ENCODE measurements at regions not wholly inside any gene's neighbourhood (a gene's known extent, or its start where the extent isn't known, plus 50 kb on each side); places are given as distances from the start of the nearest gene placed in this dataset.
"Not testable (repeated sequence)": the region's sequence is repeated elsewhere in the genome, so short reads cannot be mapped to it uniquely, and the experiment has no call there.

GRCh38 chr10:33952692-33953360, 618.4 kb upstream of the NRP1 start:
- DNase-seq = no peak

GRCh38 chr10:33950206-33950605, 615.7 kb upstream of the NRP1 start:
- no peak for DNase-seq

GRCh38 chr10:33947544-33947943, 613.1 kb upstream of the NRP1 start:
- DNase-seq = no peak

GRCh38 chr10:33945051-33945450, 610.6 kb upstream of the NRP1 start:
- DNase-seq = no peak

- no peak for DNase-seq
Measured at GRCh38 chr10:33942508-33942907, 608.0 kb upstream of the NRP1 start.

GRCh38 chr10:33939892-33940291, 605.4 kb upstream of the NRP1 start:
- no peak for DNase-seq

DNA sequence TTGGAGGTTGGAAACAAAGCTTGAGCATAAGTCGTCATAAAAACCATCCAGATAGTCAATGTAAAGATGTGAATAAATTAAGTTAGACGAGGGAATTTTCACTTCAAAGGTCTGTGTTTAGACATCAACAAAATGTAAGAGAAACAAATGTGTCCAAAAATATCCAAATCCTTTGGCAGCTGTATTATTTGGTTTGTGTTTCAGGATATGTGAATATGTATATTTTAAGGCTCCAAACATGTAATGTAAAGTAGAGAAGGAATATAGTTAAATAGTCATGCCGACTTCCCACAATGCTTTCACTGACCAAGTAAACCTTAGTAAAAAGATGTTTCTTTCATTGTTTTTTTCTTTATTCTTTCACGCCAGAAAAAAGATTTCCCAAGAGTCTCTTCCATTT, 604.9 kb upstream of the NRP1 start:
- no peak for DNase-seq

GRCh38 chr10:33938001-33938400, 603.5 kb upstream of the NRP1 start:
- DNase-seq = no peak

GRCh38 chr10:33937036-33937730, 602.7 kb upstream of the NRP1 start:
- DNase-seq = no peak

- DNase-seq = no peak
Measured at GRCh38 chr10:33935350-33935749, 600.9 kb upstream of the NRP1 start.

- no peak for DNase-seq
Measured at GRCh38 chr10:33930079-33930478, 595.6 kb upstream of the NRP1 start.

GRCh38 chr10:33927347-33927746, 592.9 kb upstream of the NRP1 start:
- no peak for DNase-seq

DNA sequence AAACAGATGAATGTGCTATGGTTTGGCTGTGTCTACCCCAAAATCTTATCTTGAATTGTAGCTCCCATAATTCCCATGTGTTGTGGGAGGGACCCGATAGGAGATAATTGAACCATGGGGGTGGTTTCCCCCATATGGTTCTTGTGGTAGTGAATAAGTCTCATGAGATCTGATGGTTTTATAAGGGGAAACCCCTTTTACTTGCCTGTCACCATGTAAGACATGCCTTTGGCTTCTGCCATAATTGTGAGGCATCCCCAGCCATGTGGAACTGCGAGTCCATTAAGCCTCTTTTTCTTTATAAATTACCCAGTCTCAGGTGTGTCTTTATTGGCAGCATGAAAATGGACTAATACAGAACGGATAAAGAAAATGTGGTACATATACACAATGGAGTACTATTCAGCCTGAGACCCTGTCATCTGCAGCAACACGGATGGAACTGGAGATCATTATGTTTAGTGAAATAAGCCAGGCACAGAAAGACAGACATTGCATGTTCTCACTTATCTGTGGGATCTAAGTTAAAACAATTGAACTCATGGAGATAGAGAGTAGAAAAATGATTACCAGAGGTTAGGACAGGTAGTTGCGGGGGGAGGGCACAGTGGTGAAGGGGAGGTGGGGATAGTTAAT, 587.6 kb upstream of the NRP1 start:
- DNase-seq = no peak

- DNase-seq = no peak
Measured at GRCh38 chr10:33920351-33920750, 585.9 kb upstream of the NRP1 start.

DNA sequence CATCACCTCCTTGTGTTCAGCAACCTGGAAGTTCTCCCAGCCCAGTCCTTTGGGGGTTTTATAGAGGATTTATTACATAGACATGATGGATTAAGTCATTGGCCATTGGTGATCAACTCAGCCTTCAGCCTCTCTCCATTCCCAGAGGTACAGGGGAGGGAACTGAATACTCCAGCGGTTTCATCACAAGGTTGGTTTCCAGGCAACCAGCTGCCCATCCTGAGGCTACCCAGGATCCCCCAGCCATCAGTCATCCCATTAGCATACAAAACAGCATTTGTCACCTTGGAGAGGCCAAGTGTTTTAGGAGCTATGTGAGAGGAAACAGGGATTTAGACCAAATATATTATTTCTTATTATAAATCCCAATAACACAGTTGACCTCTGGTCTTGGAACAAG, 584.8 kb upstream of the NRP1 start:
- DNase-seq = no peak

GRCh38 chr10:33917069-33917780, 582.8 kb upstream of the NRP1 start:
- DNase-seq = no peak

DNA sequence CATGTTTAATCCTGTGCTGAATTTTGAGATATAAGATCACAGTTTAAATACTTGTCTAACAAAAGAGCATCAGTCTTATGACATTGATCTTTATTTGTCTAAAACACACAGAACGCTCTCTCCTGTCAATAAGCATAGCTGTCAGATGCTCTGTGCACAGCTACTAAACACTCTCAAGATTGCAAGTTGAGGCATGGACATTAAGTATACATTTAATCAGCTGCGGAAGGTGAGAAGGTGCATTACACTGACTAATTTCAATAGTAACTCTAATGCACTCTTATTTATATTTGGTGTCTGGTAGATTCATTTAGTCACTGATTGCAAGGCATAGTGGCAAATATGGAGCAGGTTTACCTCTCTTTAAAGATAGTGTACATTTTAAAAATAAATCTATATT, 580.3 kb upstream of the NRP1 start:
- DNase-seq = no peak

GRCh38 chr10:33913194-33913593, 578.7 kb upstream of the NRP1 start:
- no peak for DNase-seq

DNA sequence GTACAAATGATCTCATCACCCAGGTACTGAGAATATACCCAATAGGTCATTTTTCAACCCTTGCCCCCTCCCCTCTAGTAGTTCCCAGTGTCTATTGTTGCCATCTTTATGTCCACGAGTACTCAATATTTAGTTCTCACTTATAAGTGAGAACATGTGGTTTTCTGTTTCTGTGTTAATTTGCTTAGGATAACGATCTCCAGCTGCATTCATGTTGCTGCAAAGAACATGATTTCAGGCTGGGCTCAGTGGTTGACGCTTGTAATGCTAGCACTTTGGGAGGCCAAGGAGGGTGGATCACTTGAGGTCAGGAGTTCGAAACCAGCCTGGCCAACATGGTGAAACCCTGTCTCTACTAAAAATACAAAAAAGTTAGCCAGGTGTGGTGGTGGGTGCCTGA, 575.0 kb upstream of the NRP1 start:
- not testable (repeated sequence) for DNase-seq

DNA sequence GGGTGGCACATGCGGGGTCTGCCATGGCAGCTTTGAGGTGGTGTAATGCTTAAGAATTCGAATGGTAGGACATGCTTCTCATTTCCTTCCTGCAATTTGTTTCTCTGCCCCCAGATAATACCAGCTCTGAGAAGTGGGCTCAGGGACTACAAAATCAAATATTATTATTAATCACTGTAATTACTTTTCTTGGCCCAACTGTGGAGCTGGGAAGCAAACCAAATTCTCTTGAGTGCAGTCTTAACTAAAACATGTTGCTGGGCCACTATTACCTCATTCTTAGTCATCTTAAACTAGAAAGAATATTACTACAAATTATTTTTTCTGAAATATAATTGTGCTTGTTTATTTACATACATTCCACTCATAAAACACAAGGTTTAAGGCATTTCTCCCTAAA, 566.7 kb upstream of the NRP1 start:
- DNase-seq = no peak

- DNase-seq = no peak
Measured at GRCh38 chr10:33900596-33900995, 566.1 kb upstream of the NRP1 start.

DNA sequence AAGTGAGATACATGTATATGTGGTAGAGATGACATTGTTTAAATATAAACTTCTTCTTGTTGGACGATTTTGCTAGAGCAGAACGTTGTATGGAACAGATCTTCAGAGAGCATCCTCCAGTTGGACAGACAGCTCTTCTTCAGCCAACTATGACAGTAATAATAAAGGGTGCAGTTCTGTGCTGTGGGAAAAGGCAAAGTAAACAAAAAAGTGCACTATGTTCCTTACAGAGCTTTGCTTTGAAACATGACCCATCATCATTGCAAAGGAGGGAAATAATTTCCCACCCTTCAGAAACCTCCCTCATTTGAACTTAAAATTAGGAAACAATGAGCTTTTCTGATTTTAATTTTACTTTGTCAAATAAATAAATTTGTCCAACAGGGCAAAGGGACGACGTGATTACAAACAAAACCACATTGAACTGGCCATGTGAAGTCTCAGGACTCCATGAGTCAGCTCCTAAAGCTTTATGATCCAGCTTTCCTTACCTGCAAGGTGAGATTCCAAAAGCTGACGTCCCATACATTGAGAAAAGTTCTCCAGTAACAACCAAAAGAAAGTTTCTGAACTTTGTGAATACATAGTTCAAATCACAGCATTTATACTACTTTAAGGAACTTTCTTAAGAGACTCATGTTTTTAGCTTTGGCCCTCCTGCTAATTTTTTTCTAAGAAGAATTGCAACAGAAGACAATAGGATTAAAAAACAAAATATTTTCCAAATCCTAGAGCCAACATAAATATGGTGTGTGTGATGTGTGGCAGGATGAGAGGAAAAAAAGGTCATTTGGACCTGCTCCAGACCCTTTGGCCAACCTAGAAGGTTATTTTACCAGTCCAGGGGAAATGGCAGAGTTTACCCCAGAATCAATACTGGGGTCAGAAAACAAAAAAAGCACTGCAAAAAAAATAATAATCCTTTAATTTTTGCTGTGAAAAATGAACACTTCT, 565.4 kb upstream of the NRP1 start:
- DNase-seq = no peak

Data from stimulated activated naive CD4-positive, alpha-beta T cell (primary cell).